ENCODE measurements at regions not wholly inside any gene's neighbourhood (a gene's known extent, or its start where the extent isn't known, plus 50 kb on each side); places are given as distances from the start of the nearest gene placed in this dataset.

GRCh38 chr12:90819709-90820108 is 135.3 kb downstream of the CCER1 start:
- Histone ChIP-seq H3K27me3 (ENCODE audit: low read length) (no peaks in the 10 kb centered on the region), H2AFZ (ENCODE audit: low read depth, low read length, severe bottlenecking) (no peak overlapping the region), H4K20me1 (ENCODE audit: low read depth, low read length) (no peaks in the 10 kb centered on the region)

GRCh38 chr12:90816353-90817089 is 138.5 kb downstream of the CCER1 start:
- Histone ChIP-seq H4K20me1 (ENCODE audit: low read depth, low read length) (no peaks in the 10 kb centered on the region), H3K36me3 (ENCODE audit: low read length) (no peaks in the 10 kb centered on the region), H3K79me2 (ENCODE audit: insufficient read depth, low read length) (no peaks in the 10 kb centered on the region), H3K9ac (ENCODE audit: low read length) (no peak overlapping the region), H3K27ac (ENCODE audit: low read depth, low read length) (no peak overlapping the region), H3F3A (ENCODE audit: insufficient read depth) (no peaks in the 10 kb centered on the region), H3K9me2 (replicated peaks; ENCODE audit: insufficient read depth, low read length) (no peaks in the 10 kb centered on the region), H3K4me3 (ENCODE audit: insufficient read depth, low read length, poor library complexity, severe bottlenecking) (no peak overlapping the region), H3K27me3 (ENCODE audit: low read length) (no peaks in the 10 kb centered on the region), H3K9me3 (ENCODE audit: insufficient read depth, low read length) (no peaks in the 10 kb centered on the region), H3K4me2 (ENCODE audit: low read depth, low read length, poor library complexity, severe bottlenecking) (no peak overlapping the region), H2AFZ (ENCODE audit: low read depth, low read length, severe bottlenecking) (no peak overlapping the region)
- no peak for TF ChIP-seq CTCF (IDR thresholded peaks at IDR 0.05; ENCODE audit: insufficient read depth, low read length, poor library complexity, severe bottlenecking)
- TF ChIP-seq EZH2phosphoT487 (conservative IDR thresholded peaks at IDR 0.05; ENCODE audit: low read length), result no peak

More at GRCh38 chr12:90819709-90820108, 135.3 kb downstream of the CCER1 start:
- no peaks in the 10 kb centered on the region for H3K9me3 ChIP-seq (ENCODE audit: insufficient read depth, low read length)
- no peak overlapping the region for H3K27ac ChIP-seq (ENCODE audit: low read depth, low read length)
- no peaks in the 10 kb centered on the region for H3K36me3 ChIP-seq (ENCODE audit: low read length)
- H3K4me2 ChIP-seq (ENCODE audit: low read depth, low read length, poor library complexity, severe bottlenecking), result no peak overlapping the region
- H3K9ac ChIP-seq (ENCODE audit: low read length), result no peak overlapping the region
- H3K79me2 ChIP-seq (ENCODE audit: insufficient read depth, low read length), result no peaks in the 10 kb centered on the region
- H3F3A ChIP-seq (ENCODE audit: insufficient read depth), result no peaks in the 10 kb centered on the region
- H3K4me3 ChIP-seq (ENCODE audit: insufficient read depth, low read length, poor library complexity, severe bottlenecking), result no peak overlapping the region
- TF ChIP-seq CTCF (IDR thresholded peaks at IDR 0.05; ENCODE audit: insufficient read depth, low read length, poor library complexity, severe bottlenecking) (no peak), EZH2phosphoT487 (conservative IDR thresholded peaks at IDR 0.05; ENCODE audit: low read length) (no peak)
- H3K9me2 ChIP-seq (replicated peaks; ENCODE audit: insufficient read depth, low read length), result no peaks in the 10 kb centered on the region

- no peaks in the 10 kb centered on the region for H3F3A ChIP-seq (ENCODE audit: insufficient read depth)
- H4K20me1 ChIP-seq (ENCODE audit: low read depth, low read length), result no peaks in the 10 kb centered on the region
- H3K4me2 ChIP-seq (ENCODE audit: low read depth, low read length, poor library complexity, severe bottlenecking), result no peak overlapping the region
- no peak overlapping the region for H3K4me3 ChIP-seq (ENCODE audit: insufficient read depth, low read length, poor library complexity, severe bottlenecking)
- TF ChIP-seq EZH2phosphoT487 (conservative IDR thresholded peaks at IDR 0.05; ENCODE audit: low read length) (no peak), CTCF (IDR thresholded peaks at IDR 0.05; ENCODE audit: insufficient read depth, low read length, poor library complexity, severe bottlenecking) (no peak)
- no peak overlapping the region for H3K27ac ChIP-seq (ENCODE audit: low read depth, low read length)
- H3K36me3 ChIP-seq (ENCODE audit: low read length), result no peaks in the 10 kb centered on the region
- H3K27me3 ChIP-seq (ENCODE audit: low read length), result no peaks in the 10 kb centered on the region
- no peak overlapping the region for H3K9ac ChIP-seq (ENCODE audit: low read length)
- H3K9me3 ChIP-seq (ENCODE audit: insufficient read depth, low read length), result no peaks in the 10 kb centered on the region
- no peaks in the 10 kb centered on the region for H3K79me2 ChIP-seq (ENCODE audit: insufficient read depth, low read length)
- H3K9me2 ChIP-seq (replicated peaks; ENCODE audit: insufficient read depth, low read length), result no peaks in the 10 kb centered on the region
- H2AFZ ChIP-seq (ENCODE audit: low read depth, low read length, severe bottlenecking), result no peak overlapping the region
These were observed 145.0 kb downstream of the CCER1 start for GRCh38 chr12:90809940-90810339.
